HCT116 (cell line): ENCODE measurements at regions not wholly inside any gene's neighbourhood (a gene's known extent, or its start where the extent isn't known, plus 50 kb on each side); places are given as distances from the start of the nearest gene placed in this dataset.

Experiments
- ATAC-seq: fragments of 200-7000 bp; cut with Tn5 transposase; 2 replicates; pipeline ENCODE4 v1.9.1; 2020; ENCODE audit warnings: mild to moderate bottlenecking, moderate library complexity
- BruUV-seq: library from RNA; stranded (reverse); fragments of 400-500 nt; replicated peaks from 2 replicates; lab custom pipeline; 2021; lab: Mats Ljungman, UMichigan
- CTCF ChIA-PET: fragments of 300-600 bp; sonication (Branson Sonifier 250); formaldehyde crosslinking; loops from one replicate; lab custom pipeline; 2021; ENCODE audit warnings: antibody characterized with exemption; lab: Charles Lee
- POLR2A ChIA-PET: fragments of 300-600, 350-600 bp; sonication (Branson Sonifier 250); formaldehyde crosslinking; loops from one replicate; lab custom pipeline; 2021; ENCODE audit warnings: antibody characterized with exemption; lab: Charles Lee
- RAD21 ChIA-PET, 2 experiments: fragments of 300-600 bp; sonication (Branson Sonifier 250); formaldehyde crosslinking; loops; one replicate each; lab custom pipeline; 2023; ENCODE audit warnings: low total read pairs in 2 of 2; ENCODE audit not compliant: uncharacterized antibody in 2 of 2, unreplicated experiment in 2 of 2, low non-redundant PET in 1 of 2; lab: Charles Lee
- DNase-seq: peaks from one replicate; pipeline ENCODE4 v3.0.0-alpha.2; 2010; ENCODE audit warnings: low read depth, low spot score
- H2AFZ ChIP-seq: fragments of 200-600 bp; shearing (Covaris generic), sonication (generic); 2 replicates; pipeline ENCODE4 v1.6.1; 2017; ENCODE audit warnings: low read depth, mixed run types, mixed read lengths, antibody characterized with exemption, low read length; ENCODE audit not compliant: poor library complexity, severe bottlenecking
- H3K27ac ChIP-seq: 2 replicates; pipeline ENCODE4 v1.5.1; 2012; ENCODE audit warnings: low read depth, low read length
- H3K27me3 ChIP-seq: fragments of 200-600 bp; sonication (generic); 2 replicates; pipeline ENCODE4 v1.6.1; 2016; ENCODE audit warnings: mixed run types, low read length, mixed read lengths; ENCODE audit not compliant: insufficient read depth
- H3K36me3 ChIP-seq, 2 experiments: fragments of 200-500 bp in 1 of 2; fragments of 200-600 bp in 1 of 2; sonication (Bioruptor generic) in 1 of 2; sonication (generic) in 1 of 2; 2 replicates each; pipeline versions ENCODE4 v1.5.1 to v1.6.1; 2014 to 2016; ENCODE audit warnings: low read length in 2 of 2, inconsistent platforms in 1 of 2, mixed read lengths in 1 of 2, mixed run types in 1 of 2; ENCODE audit not compliant: insufficient read depth in 2 of 2, control insufficient read depth in 1 of 2
- H3K4me1 ChIP-seq, 2 experiments: fragments of 200-600 bp in 1 of 2; sonication (generic) in 1 of 2; 2 replicates each; pipeline versions ENCODE4 v1.5.1 to v1.6.1; 2012 to 2017; ENCODE audit warnings: low read length in 2 of 2, inconsistent platforms in 1 of 2, mild to moderate bottlenecking in 1 of 2, mixed read lengths in 1 of 2, mixed run types in 1 of 2, moderate library complexity in 1 of 2; ENCODE audit not compliant: insufficient read depth in 2 of 2, control insufficient read depth in 1 of 2
- H3K4me2 ChIP-seq: fragments of 200-600 bp; sonication (generic); 2 replicates; pipeline ENCODE4 v1.6.1; 2017; ENCODE audit warnings: mixed run types, low read length, mixed read lengths
- H3K4me3 ChIP-seq, 2 experiments: fragments of 200-600 bp in 1 of 2; sonication (generic) in 1 of 2; replicated peaks in 1 of 2; 2 replicates each; pipeline ENCODE4 v1.5.1; 2011 to 2016; ENCODE audit warnings: low read length in 2 of 2, control low read depth in 1 of 2, low read depth in 1 of 2, mild to moderate bottlenecking in 1 of 2, mixed read lengths in 1 of 2, mixed run types in 1 of 2
- H3K79me2 ChIP-seq: fragments of 200-600 bp; sonication (generic); 2 replicates; pipeline ENCODE4 v1.6.1; 2017; ENCODE audit warnings: mild to moderate bottlenecking, mixed run types, low read length, moderate library complexity, mixed read lengths; ENCODE audit not compliant: insufficient read depth
- H3K9ac ChIP-seq: fragments of 200-600 bp; sonication (generic); 2 replicates; pipeline ENCODE4 v1.6.1; 2016; ENCODE audit warnings: low read length, mixed read lengths
- H3K9me2 ChIP-seq: fragments of 200-600 bp; sonication (generic), shearing (Covaris generic); 2 replicates; pipeline ENCODE4 v1.6.1; 2017; ENCODE audit warnings: mixed run types, mild to moderate bottlenecking, moderate library complexity; ENCODE audit not compliant: insufficient read depth
- H3K9me3 ChIP-seq, 2 experiments: fragments of 200-500 bp in 1 of 2; fragments of 200-600 bp in 1 of 2; sonication (Bioruptor generic) in 1 of 2; sonication (generic) in 1 of 2; 2 replicates each; pipeline ENCODE4 v1.6.1; 2014 to 2017; ENCODE audit warnings: low read length in 2 of 2, mixed read lengths in 2 of 2, inconsistent platforms in 1 of 2, low read depth in 1 of 2, mild to moderate bottlenecking in 1 of 2, mixed run types in 1 of 2, moderate library complexity in 1 of 2; ENCODE audit not compliant: control insufficient read depth in 1 of 2, insufficient read depth in 1 of 2
- H4K20me1 ChIP-seq: fragments of 200-600 bp; sonication (generic), shearing (Covaris generic); 2 replicates; pipeline ENCODE4 v1.6.1; 2017; ENCODE audit warnings: mixed run types, mild to moderate bottlenecking, moderate library complexity; ENCODE audit not compliant: insufficient read depth
- EZH2 ChIP-seq: fragments of 200-600 bp; sonication (generic); IDR thresholded peaks from 2 replicates; pipeline ENCODE4 v1.6.1; 2017; ENCODE audit warnings: antibody characterized with exemption, mixed run types
- FOSL1 ChIP-seq: IDR thresholded peaks from 2 replicates; pipeline ENCODE4 v1.6.1; 2012; ENCODE audit warnings: low read depth
- JUND ChIP-seq: IDR thresholded peaks from 2 replicates; pipeline ENCODE4 v1.6.1; 2012
- POLR2A ChIP-seq: IDR thresholded peaks from 2 replicates; pipeline ENCODE4 v1.7.0; 2011; ENCODE audit warnings: borderline replicate concordance; ENCODE audit not compliant: insufficient read depth, insufficient read length; ENCODE audit errors: extremely low read depth
- POLR2AphosphoS5 ChIP-seq: IDR thresholded peaks from 2 replicates; pipeline ENCODE4 v1.6.1; 2011; ENCODE audit warnings: mild to moderate bottlenecking, low read depth, low read length, moderate library complexity
- SP1 ChIP-seq: IDR thresholded peaks from 2 replicates; pipeline ENCODE4 v1.6.1; 2012; ENCODE audit warnings: low read depth
- YY1 ChIP-seq: IDR thresholded peaks from 2 replicates; pipeline ENCODE4 v1.6.1; 2011; ENCODE audit warnings: low read length, low read depth, moderate library complexity, mild to moderate bottlenecking; ENCODE audit not compliant: insufficient replicate concordance; ENCODE audit errors: extremely low read depth
- ZNF274 ChIP-seq: fragments of 200-500 bp; sonication (Bioruptor generic); IDR thresholded peaks from 2 replicates; pipeline ENCODE4 v1.6.1; 2014; ENCODE audit warnings: mild to moderate bottlenecking, low read depth, low read length, inconsistent platforms
- intact Hi-C: fragments of 100-400 bp; cut with micrococcal nuclease; formaldehyde crosslinking; loops from 2 replicates; pipeline ENCODE4 v1.10.0; 2022
- TF ChIP-seq, protein P1 (sequence below): IDR thresholded peaks from 2 replicates; pipeline ENCODE4 v1.6.1; 2012; ENCODE audit warnings: low read depth
- TF ChIP-seq, protein P2 (sequence below): IDR thresholded peaks from 2 replicates; pipeline ENCODE4 v1.6.1; 2011; ENCODE audit warnings: mild to moderate bottlenecking, low read length, moderate library complexity; ENCODE audit not compliant: insufficient replicate concordance; ENCODE audit errors: extremely low read depth
- TF ChIP-seq, protein P3 (sequence below): IDR thresholded peaks from 2 replicates; pipeline ENCODE4 v1.6.1; 2012

DNA sequence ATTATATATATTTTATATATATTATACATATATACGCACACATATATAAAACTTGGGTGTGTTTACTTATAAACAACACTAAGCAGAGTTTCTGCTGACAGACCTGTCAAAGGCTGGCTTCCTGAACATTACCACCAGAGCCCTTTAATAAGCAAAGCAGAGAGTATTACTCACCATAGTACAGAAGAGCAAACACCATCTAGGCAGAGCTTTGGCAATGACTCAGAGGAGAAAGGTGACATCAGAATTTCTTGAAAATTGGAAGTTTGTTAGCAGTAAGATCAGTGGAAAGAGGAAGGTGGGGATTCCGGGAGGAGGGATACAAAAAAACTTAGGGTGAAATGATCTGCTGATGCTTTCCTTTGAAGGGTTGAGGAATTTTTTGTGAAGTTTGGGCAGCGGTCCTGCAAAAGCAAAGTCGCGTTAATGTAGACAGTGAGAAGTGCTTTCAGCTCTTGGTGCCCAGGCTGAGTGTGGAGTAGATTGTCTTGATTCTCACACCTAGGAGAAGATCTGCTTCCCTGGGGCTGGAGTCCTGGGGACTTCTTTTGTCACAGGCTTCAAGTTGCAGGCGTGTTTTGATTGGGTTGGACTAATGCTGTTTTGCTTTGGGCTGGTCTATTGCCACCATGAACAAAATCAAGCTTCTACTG lies 109.6 kb upstream of the BACH2 start:
- no peaks in the 10 kb centered on the region for H3K36me3 ChIP-seq
- H3K4me2 ChIP-seq, result peak overlapping the region; percentile 28
- DNase-seq, result peak; percentile 32
- RAD21 ChIA-PET, result no interaction called here
- intact Hi-C loops, result no loop called here
- TF ChIP-seq JUND (peak; percentile 25; the same call in 1 of the 2 replicates), FOSL1 (peak; percentile 52), ZNF274 (no peak), SP1 (peak; percentile 30; the same call in 1 of the 2 replicates)
- TF ChIP-seq, all 23 proteins: peak for 3
- H3K27ac ChIP-seq, result no peak overlapping the region
- H3K4me1 ChIP-seq, result peaks cover 8 to 21% of the 10 kb centered on the region in 2 experiments; a peak in 3 of 4 replicates
- BruUV-seq, result no TSS peak
- no peaks in the 10 kb centered on the region for H3K9me2 ChIP-seq
- H4K20me1 ChIP-seq, result no peaks in the 10 kb centered on the region
- no peaks in the 10 kb centered on the region for H3K27me3 ChIP-seq
- ChIA-PET CTCF (interaction anchor here (0.8 to 1.0 kb wide), 2 partner anchors 13 to 14 kb away, joined by 3 to 5 read pairs; no protein-coding TSS in a partner anchor), POLR2A (no interaction called here)
- H3K9me3 ChIP-seq, result no peaks in the 10 kb centered on the region
- H3K79me2 ChIP-seq, result no peaks in the 10 kb centered on the region
- no peak overlapping the region for H2AFZ ChIP-seq
- H3K9ac ChIP-seq, result no peak overlapping the region
- ATAC-seq, result peak; percentile 76
- H3K4me3 ChIP-seq, result no peak overlapping the region

DNA sequence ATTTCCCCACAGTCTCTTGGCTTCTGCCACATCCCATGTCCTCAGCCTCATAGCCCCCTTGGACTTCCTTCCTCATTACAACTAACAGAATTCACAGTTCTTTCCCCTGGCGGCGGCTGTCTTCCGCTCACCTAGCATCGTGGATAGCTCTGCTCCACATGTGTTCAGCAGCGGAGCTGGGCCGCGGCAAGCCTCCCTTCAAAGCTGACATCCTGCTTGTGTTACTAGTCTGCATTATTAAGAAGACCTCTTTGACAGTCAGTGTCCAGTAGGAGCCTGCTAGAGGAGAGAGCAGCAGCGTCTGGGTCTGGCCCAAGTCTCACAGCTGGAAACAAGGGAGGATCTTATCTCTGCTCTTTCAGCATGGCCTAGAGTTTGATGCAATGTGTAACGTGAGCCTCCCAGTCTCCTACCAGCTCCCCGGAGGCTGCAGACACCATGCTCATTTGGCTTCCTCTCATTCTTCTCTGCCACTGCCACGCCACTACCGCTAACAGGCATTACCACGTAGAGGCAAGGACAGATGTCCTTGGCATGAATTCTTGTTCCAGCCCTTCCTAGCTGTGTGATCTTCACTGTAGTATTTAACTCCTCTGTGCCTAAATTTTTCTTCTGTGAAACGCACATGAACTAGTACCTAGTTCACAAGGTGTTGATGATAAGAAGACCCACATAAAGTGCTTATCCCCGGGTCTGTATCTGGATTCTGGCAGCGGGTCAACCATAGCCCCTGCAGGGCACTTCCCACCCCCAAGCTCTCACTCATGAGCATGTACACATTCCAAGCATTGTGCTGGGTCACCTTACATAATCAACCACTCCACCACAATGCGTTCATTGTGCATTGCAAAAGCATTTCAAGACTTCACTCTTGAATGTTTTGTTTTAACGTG lies 107.1 kb upstream of the BACH2 start:
- no peak overlapping the region for H3K4me3 ChIP-seq
- BruUV-seq, result no TSS peak
- H2AFZ ChIP-seq, result no peak overlapping the region
- H3K79me2 ChIP-seq, result no peaks in the 10 kb centered on the region
- H4K20me1 ChIP-seq, result no peaks in the 10 kb centered on the region
- H3K4me2 ChIP-seq, result no peak overlapping the region
- H3K9me2 ChIP-seq, result no peaks in the 10 kb centered on the region
- peaks cover 4 to 12% of the 10 kb centered on the region in 2 experiments; a peak in 3 of 4 replicates for H3K4me1 ChIP-seq
- no peaks in the 10 kb centered on the region for H3K9me3 ChIP-seq
- ChIA-PET RAD21 (no interaction called here), CTCF (no interaction called here), POLR2A (no interaction called here)
- no peaks in the 10 kb centered on the region for H3K27me3 ChIP-seq
- ATAC-seq (no peak), DNase-seq (no peak)
- no peak overlapping the region for H3K9ac ChIP-seq
- H3K36me3 ChIP-seq, result no peaks in the 10 kb centered on the region
- no peak overlapping the region for H3K27ac ChIP-seq
- intact Hi-C loops, result no loop called here
- TF ChIP-seq EZH2, result no peak
- TF ChIP-seq POLR2AphosphoS5, result no peak
- TF ChIP-seq, protein P1, sequence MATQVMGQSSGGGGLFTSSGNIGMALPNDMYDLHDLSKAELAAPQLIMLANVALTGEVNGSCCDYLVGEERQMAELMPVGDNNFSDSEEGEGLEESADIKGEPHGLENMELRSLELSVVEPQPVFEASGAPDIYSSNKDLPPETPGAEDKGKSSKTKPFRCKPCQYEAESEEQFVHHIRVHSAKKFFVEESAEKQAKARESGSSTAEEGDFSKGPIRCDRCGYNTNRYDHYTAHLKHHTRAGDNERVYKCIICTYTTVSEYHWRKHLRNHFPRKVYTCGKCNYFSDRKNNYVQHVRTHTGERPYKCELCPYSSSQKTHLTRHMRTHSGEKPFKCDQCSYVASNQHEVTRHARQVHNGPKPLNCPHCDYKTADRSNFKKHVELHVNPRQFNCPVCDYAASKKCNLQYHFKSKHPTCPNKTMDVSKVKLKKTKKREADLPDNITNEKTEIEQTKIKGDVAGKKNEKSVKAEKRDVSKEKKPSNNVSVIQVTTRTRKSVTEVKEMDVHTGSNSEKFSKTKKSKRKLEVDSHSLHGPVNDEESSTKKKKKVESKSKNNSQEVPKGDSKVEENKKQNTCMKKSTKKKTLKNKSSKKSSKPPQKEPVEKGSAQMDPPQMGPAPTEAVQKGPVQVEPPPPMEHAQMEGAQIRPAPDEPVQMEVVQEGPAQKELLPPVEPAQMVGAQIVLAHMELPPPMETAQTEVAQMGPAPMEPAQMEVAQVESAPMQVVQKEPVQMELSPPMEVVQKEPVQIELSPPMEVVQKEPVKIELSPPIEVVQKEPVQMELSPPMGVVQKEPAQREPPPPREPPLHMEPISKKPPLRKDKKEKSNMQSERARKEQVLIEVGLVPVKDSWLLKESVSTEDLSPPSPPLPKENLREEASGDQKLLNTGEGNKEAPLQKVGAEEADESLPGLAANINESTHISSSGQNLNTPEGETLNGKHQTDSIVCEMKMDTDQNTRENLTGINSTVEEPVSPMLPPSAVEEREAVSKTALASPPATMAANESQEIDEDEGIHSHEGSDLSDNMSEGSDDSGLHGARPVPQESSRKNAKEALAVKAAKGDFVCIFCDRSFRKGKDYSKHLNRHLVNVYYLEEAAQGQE, result no peak
- TF ChIP-seq, protein P2, sequence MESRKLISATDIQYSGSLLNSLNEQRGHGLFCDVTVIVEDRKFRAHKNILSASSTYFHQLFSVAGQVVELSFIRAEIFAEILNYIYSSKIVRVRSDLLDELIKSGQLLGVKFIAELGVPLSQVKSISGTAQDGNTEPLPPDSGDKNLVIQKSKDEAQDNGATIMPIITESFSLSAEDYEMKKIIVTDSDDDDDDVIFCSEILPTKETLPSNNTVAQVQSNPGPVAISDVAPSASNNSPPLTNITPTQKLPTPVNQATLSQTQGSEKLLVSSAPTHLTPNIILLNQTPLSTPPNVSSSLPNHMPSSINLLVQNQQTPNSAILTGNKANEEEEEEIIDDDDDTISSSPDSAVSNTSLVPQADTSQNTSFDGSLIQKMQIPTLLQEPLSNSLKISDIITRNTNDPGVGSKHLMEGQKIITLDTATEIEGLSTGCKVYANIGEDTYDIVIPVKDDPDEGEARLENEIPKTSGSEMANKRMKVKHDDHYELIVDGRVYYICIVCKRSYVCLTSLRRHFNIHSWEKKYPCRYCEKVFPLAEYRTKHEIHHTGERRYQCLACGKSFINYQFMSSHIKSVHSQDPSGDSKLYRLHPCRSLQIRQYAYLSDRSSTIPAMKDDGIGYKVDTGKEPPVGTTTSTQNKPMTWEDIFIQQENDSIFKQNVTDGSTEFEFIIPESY, result no peak
- TF ChIP-seq ZNF274, result no peak
- TF ChIP-seq POLR2A, result no peak
- TF ChIP-seq YY1, result no peak
- TF ChIP-seq FOSL1, result no peak
- TF ChIP-seq, protein P3, sequence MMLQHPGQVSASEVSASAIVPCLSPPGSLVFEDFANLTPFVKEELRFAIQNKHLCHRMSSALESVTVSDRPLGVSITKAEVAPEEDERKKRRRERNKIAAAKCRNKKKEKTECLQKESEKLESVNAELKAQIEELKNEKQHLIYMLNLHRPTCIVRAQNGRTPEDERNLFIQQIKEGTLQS, result no peak
